A549 (cell line): ENCODE measurements at regions not wholly inside any gene's neighbourhood (a gene's known extent, or its start where the extent isn't known, plus 50 kb on each side); places are given as distances from the start of the nearest gene placed in this dataset.

Experiments used
- ATAC-seq, 2 experiments: fragments of 200-7000 bp in 1 of 2; fragments of >200 bp in 1 of 2; cut with Nextera tagmentation in 1 of 2; cut with Tn5 transposase in 1 of 2; 3 replicates each; pipeline versions ENCODE4 v1.8.0 to v1.9.1; 2018 to 2020; ENCODE audit warnings: mild to moderate bottlenecking in 1 of 2, moderate library complexity in 1 of 2
- CTCF ChIA-PET: fragments of 300-600 bp; sonication (Branson Sonifier 250); formaldehyde crosslinking; extraction: SDS; loops from one replicate; lab custom pipeline; 2021; ENCODE audit warnings: antibody characterized with exemption, inconsistent platforms; lab: Yijun Ruan, JAX
- POLR2A ChIA-PET: fragments of 350-600 bp; formaldehyde crosslinking; extraction: SDS; loops from one replicate; lab custom pipeline; 2021; ENCODE audit warnings: antibody characterized with exemption, inconsistent platforms; lab: Yijun Ruan, JAX
- DNase-seq, 2 experiments: peaks; one replicate each; pipeline versions ENCODE4 v3.0.0 to v3.0.0-alpha.2; 2011 to 2016; ENCODE audit warnings: low read depth in 1 of 2, low spot score in 1 of 2
- FAIRE-seq: peaks from 2 replicates; lab custom pipeline; 2011; peaks lifted over from hg19 to GRCh38; lab: Jason Lieb, UNC
- H3K27ac ChIP-seq, 2 experiments: fragments of >200 bp; sonication (Bioruptor Twin); formaldehyde crosslinking; 3 replicates each; pipeline ENCODE4 v1.5.1; 2016 to 2017
- H3K4me1 ChIP-seq: fragments of >200 bp; sonication (Bioruptor Twin); formaldehyde crosslinking; 3 replicates; pipeline ENCODE4 v1.6.1; 2016
- H3K4me2 ChIP-seq: fragments of >200 bp; sonication (Bioruptor Twin); formaldehyde crosslinking; 3 replicates; pipeline ENCODE4 v1.6.1; 2016
- H3K4me3 ChIP-seq: fragments of >200 bp; sonication (Bioruptor Twin); formaldehyde crosslinking; 3 replicates; pipeline ENCODE4 v1.5.1; 2016
- H3K9me3 ChIP-seq: fragments of >200 bp; sonication (Bioruptor Twin); formaldehyde crosslinking; 3 replicates; pipeline ENCODE4 v1.6.1; 2016
- ATOH8 ChIP-seq: fragments of 250-450 bp; sonication (Bioruptor Pico); IDR thresholded peaks from 2 replicates; pipeline ENCODE4 v1.5.0; 2020; ENCODE audit warnings: low read depth, mild to moderate bottlenecking, moderate library complexity
- BCL3 ChIP-seq: fragments of >200 bp; sonication (Bioruptor Twin); formaldehyde crosslinking; IDR thresholded peaks from 3 replicates; pipeline ENCODE4 v1.6.1; 2016
- BHLHE40 ChIP-seq: IDR thresholded peaks from 2 replicates; pipeline ENCODE4 v1.6.1; 2012; ENCODE audit warnings: low read depth, low read length, inconsistent platforms
- CBX8 ChIP-seq: fragments of 200-600 bp; sonication (generic); IDR thresholded peaks from 2 replicates; pipeline ENCODE4 v1.6.1; 2016
- CHD4 ChIP-seq: fragments of 200-600 bp; sonication (generic); IDR thresholded peaks from 2 replicates; pipeline ENCODE4 v1.6.1; 2016; ENCODE audit warnings: antibody characterized with exemption, mild to moderate bottlenecking, borderline replicate concordance
- CTCF ChIP-seq: fragments of >200 bp; sonication (Bioruptor Twin); formaldehyde crosslinking; IDR thresholded peaks from 3 replicates; pipeline ENCODE4 v1.5.1; 2016
- ESRRA ChIP-seq: fragments of 150-350 bp; IDR thresholded peaks from 2 replicates; pipeline ENCODE4 v1.6.1; 2014; ENCODE audit warnings: mild to moderate bottlenecking, low read length, borderline replicate concordance
- FOXS1 ChIP-seq: fragments of 250-450 bp; sonication (Bioruptor Pico); IDR thresholded peaks from 2 replicates; pipeline ENCODE4 v1.5.0; 2020; ENCODE audit warnings: mild to moderate bottlenecking, moderate library complexity
- GATA3 ChIP-seq: IDR thresholded peaks from 2 replicates; pipeline ENCODE4 v1.6.1; 2012; ENCODE audit warnings: borderline replicate concordance
- JUNB ChIP-seq: fragments of >200 bp; sonication (Bioruptor Twin); formaldehyde crosslinking; IDR thresholded peaks from 2 replicates; pipeline ENCODE4 v1.6.1; 2016
- KDM1A ChIP-seq: fragments of 200-600 bp; sonication (generic); IDR thresholded peaks from 2 replicates; pipeline ENCODE4 v1.6.1; 2016; ENCODE audit warnings: low read depth, mild to moderate bottlenecking
- KDM5A ChIP-seq: fragments of 200-600 bp; sonication (generic); IDR thresholded peaks from 2 replicates; pipeline ENCODE4 v1.6.1; 2016; ENCODE audit warnings: antibody characterized with exemption, mild to moderate bottlenecking
- MYC ChIP-seq: IDR thresholded peaks from 2 replicates; pipeline ENCODE4 v1.6.1; 2012; ENCODE audit warnings: mild to moderate bottlenecking, inconsistent platforms, low read length, improper control_type of control experiment, borderline replicate concordance
- PBX3 ChIP-seq: IDR thresholded peaks from 2 replicates; pipeline ENCODE4 v1.6.1; 2012
- RAD21 ChIP-seq, 2 experiments: fragments of >200 bp in 1 of 2; sonication (Bioruptor Twin) in 1 of 2; formaldehyde crosslinking in 1 of 2; IDR thresholded peaks in 1 of 2; conservative IDR thresholded peaks in 1 of 2; 2 replicates in 1 of 2; 3 replicates in 1 of 2; pipeline ENCODE4 v1.6.1; 2012 to 2018; ENCODE audit warnings: inconsistent platforms in 1 of 2
- RARB ChIP-seq: fragments of 250-450 bp; sonication (Bioruptor Pico); IDR thresholded peaks from 2 replicates; pipeline ENCODE4 v1.8.0; 2021; ENCODE audit warnings: mild to moderate bottlenecking, moderate library complexity
- RCOR1 ChIP-seq: fragments of 150-350 bp; IDR thresholded peaks from 2 replicates; pipeline ENCODE4 v1.6.1; 2014; ENCODE audit warnings: antibody characterized with exemption, low read length, low read depth
- RFX5 ChIP-seq: fragments of 450-650 bp; IDR thresholded peaks from 2 replicates; pipeline ENCODE4 v1.7.1; 2014; ENCODE audit warnings: antibody characterized with exemption, mild to moderate bottlenecking, moderate library complexity
- RNF2 ChIP-seq: fragments of 200-600 bp; sonication (generic); IDR thresholded peaks from 2 replicates; pipeline ENCODE4 v1.6.1; 2016; ENCODE audit warnings: low read depth, mild to moderate bottlenecking, antibody characterized with exemption, moderate library complexity, borderline replicate concordance
- SMC3 ChIP-seq: fragments of >200 bp; sonication (Bioruptor Twin); formaldehyde crosslinking; IDR thresholded peaks from 3 replicates; pipeline ENCODE4 v1.6.1; 2018; ENCODE audit warnings: inconsistent platforms
- ZC3H11A ChIP-seq: fragments of 450-650 bp; IDR thresholded peaks from 2 replicates; pipeline ENCODE4 v1.6.1; 2014; ENCODE audit warnings: antibody characterized with exemption, mild to moderate bottlenecking
- ZFP36 ChIP-seq: fragments of 450-650 bp; IDR thresholded peaks from 2 replicates; pipeline ENCODE4 v1.6.1; 2014; ENCODE audit warnings: borderline replicate concordance; ENCODE audit not compliant: partially characterized antibody
- ZNF302 ChIP-seq: fragments of 250-450 bp; sonication (Bioruptor Pico); IDR thresholded peaks from 2 replicates; pipeline ENCODE4 v1.9.0; 2021; ENCODE audit warnings: inconsistent platforms, mild to moderate bottlenecking, moderate library complexity
- WGBS: methylation state at CpG from one replicate; pipeline ENCODE4 v1.1.6; 2017; ENCODE audit errors: missing lambda C conversion rate; 5-methylcytosine and 5-hydroxymethylcytosine counted together

- no peak for TF ChIP-seq RNF2
- TF ChIP-seq ATOH8 (CRISPR knock-in tag) = no peak
- TF ChIP-seq, all 56 proteins: peak for 0
Measured at GRCh38 chr17:13086142-13086769, 68.4 kb upstream of the ELAC2 start (continued).

- POLR2A ChIA-PET = no interaction called here
Measured at GRCh38 chr17:13085578-13085977, 67.8 kb upstream of the ELAC2 start.

GRCh38 chr17:13084420-13084819 is 66.6 kb upstream of the ELAC2 start:
- WGBS = 2% methylated on average over 3 of the region's 3 CpGs
- DNase-seq (no peak), FAIRE-seq (no peak), ATAC-seq (no peak)
- H3K4me3 ChIP-seq = no peak overlapping the region
- H3K4me2 ChIP-seq = no peak overlapping the region
- no peak overlapping the region for H3K27ac ChIP-seq
- ChIA-PET POLR2A (no interaction called here), CTCF (interaction anchor here (1.3 to 1.5 kb wide), 2 partner anchors 9 to 54 kb away, joined by 3 to 4 read pairs; no protein-coding TSS in a partner anchor)
- no peaks in the 10 kb centered on the region for H3K4me1 ChIP-seq
- TF ChIP-seq KDM1A (no peak), CHD4 (no peak)
- TF ChIP-seq, all 56 proteins: peak for 0
- H3K9me3 ChIP-seq = no peaks in the 10 kb centered on the region

More at GRCh38 chr17:13085578-13085977, 67.8 kb upstream of the ELAC2 start:
- FAIRE-seq (no peak), DNase-seq (no peak), ATAC-seq (no peak)
- Histone ChIP-seq H3K4me2 (no peak overlapping the region), H3K9me3 (no peaks in the 10 kb centered on the region), H3K4me3 (no peak overlapping the region), H3K27ac (no peak overlapping the region), H3K4me1 (no peaks in the 10 kb centered on the region)
- WGBS = 3% methylated on average over 2 of the region's 2 CpGs
- CTCF ChIA-PET = interaction anchor here (0.6 to 3.0 kb wide), 2 partner anchors 45 to 55 kb away, joined by 3 to 12 read pairs; no protein-coding TSS in a partner anchor
- TF ChIP-seq RAD21 (conservative IDR thresholded peaks at IDR 0.05 in 1 of 2, IDR thresholded peaks at IDR 0.05 in 1 of 2) (no peak), BCL3 (no peak), ATOH8 (CRISPR knock-in tag) (no peak), RFX5 (no peak), GATA3 (no peak), PBX3 (no peak), ZNF302 (CRISPR knock-in tag) (no peak), SMC3 (no peak), MYC (no peak), ESRRA (no peak)

GRCh38 chr17:13078591-13079385 is 61.0 kb upstream of the ELAC2 start:
- no peak overlapping the region for H3K27ac ChIP-seq
- H3K4me1 ChIP-seq = no peaks in the 10 kb centered on the region
- H3K4me2 ChIP-seq = no peak overlapping the region
- H3K9me3 ChIP-seq = no peaks in the 10 kb centered on the region
- WGBS = 23% methylated on average over 12 of the region's 12 CpGs
- DNase-seq (no peak), ATAC-seq (no peak), FAIRE-seq (no peak)
- ChIA-PET CTCF (interaction anchor here (0.6 to 0.9 kb wide), 2 partner anchors 37 to 56 kb away, joined by 3 read pairs; no protein-coding TSS in a partner anchor), POLR2A (no interaction called here)
- no peak overlapping the region for H3K4me3 ChIP-seq
- TF ChIP-seq KDM5A (no peak), ZC3H11A (no peak), CBX8 (no peak), RCOR1 (no peak), ZFP36 (no peak), RARB (CRISPR knock-in tag) (no peak), BCL3 (no peak), CTCF (no peak), BHLHE40 (no peak), JUNB (no peak), FOXS1 (CRISPR knock-in tag) (no peak)
